ENCODE measurements at regions not wholly inside any gene's neighbourhood (a gene's known extent, or its start where the extent isn't known, plus 50 kb on each side); places are given as distances from the start of the nearest gene placed in this dataset.

GRCh38 chr14:37709419-37710195, 114.2 kb downstream of the TTC6 start:
- no peak for TF ChIP-seq EZH2phosphoT487 (IDR thresholded peaks at IDR 0.05; ENCODE audit: borderline replicate concordance, low read depth, low read length)
- TF ChIP-seq, protein P1, sequence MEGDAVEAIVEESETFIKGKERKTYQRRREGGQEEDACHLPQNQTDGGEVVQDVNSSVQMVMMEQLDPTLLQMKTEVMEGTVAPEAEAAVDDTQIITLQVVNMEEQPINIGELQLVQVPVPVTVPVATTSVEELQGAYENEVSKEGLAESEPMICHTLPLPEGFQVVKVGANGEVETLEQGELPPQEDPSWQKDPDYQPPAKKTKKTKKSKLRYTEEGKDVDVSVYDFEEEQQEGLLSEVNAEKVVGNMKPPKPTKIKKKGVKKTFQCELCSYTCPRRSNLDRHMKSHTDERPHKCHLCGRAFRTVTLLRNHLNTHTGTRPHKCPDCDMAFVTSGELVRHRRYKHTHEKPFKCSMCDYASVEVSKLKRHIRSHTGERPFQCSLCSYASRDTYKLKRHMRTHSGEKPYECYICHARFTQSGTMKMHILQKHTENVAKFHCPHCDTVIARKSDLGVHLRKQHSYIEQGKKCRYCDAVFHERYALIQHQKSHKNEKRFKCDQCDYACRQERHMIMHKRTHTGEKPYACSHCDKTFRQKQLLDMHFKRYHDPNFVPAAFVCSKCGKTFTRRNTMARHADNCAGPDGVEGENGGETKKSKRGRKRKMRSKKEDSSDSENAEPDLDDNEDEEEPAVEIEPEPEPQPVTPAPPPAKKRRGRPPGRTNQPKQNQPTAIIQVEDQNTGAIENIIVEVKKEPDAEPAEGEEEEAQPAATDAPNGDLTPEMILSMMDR (conservative IDR thresholded peaks at IDR 0.05; ENCODE audit: low read length), result peak; percentile 59
